Muscle layer of colon (tissue), 2 donors: ENCODE measurements at regions not wholly inside any gene's neighbourhood (a gene's known extent, or its start where the extent isn't known, plus 50 kb on each side); places are given as distances from the start of the nearest gene placed in this dataset.

Source experiments
- H3K27ac ChIP-seq: one replicate; pipeline ENCODE4 v1.7.0; 2013; ENCODE audit warnings: low read depth, mild to moderate bottlenecking, low read length, moderate library complexity
- H3K27me3 ChIP-seq, 2 donors: one replicate each; pipeline ENCODE4 v1.7.0; 2013; ENCODE audit warnings: low read length in 2 of 2, mild to moderate bottlenecking in 2 of 2; ENCODE audit not compliant: insufficient read depth in 2 of 2, control insufficient read depth in 1 of 2
- H3K36me3 ChIP-seq: one replicate; pipeline ENCODE4 v1.7.0; 2013; ENCODE audit warnings: mild to moderate bottlenecking, low read length; ENCODE audit not compliant: insufficient read depth
- H3K4me1 ChIP-seq: one replicate; pipeline ENCODE4 v1.7.0; 2013; ENCODE audit warnings: mild to moderate bottlenecking, low read length; ENCODE audit not compliant: insufficient read depth
- H3K4me3 ChIP-seq, 2 donors: one replicate each; pipeline ENCODE4 v1.7.0; 2013; ENCODE audit warnings: low read length in 2 of 2, low read depth in 1 of 2, mild to moderate bottlenecking in 1 of 2, moderate library complexity in 1 of 2
- H3K9ac ChIP-seq: one replicate; pipeline ENCODE4 v1.7.0; 2013; ENCODE audit warnings: low read length
- H3K9me3 ChIP-seq: one replicate; pipeline ENCODE4 v1.7.0; 2013; ENCODE audit warnings: mild to moderate bottlenecking, low read length
- donor health status: abdominal sarcoma.
- donor health status: Adenocarcinoma of cecum.

GRCh38 chr11:91906871-91907624, 317.6 kb upstream of the FAT3 start:
- no peaks in the 10 kb centered on the region for H3K27me3 ChIP-seq
- no peak overlapping the region for H3K27ac ChIP-seq
- H3K9ac ChIP-seq: no peak overlapping the region
- H3K4me3 ChIP-seq: no peak overlapping the region
- no peaks in the 10 kb centered on the region for H3K9me3 ChIP-seq
- no peaks in the 10 kb centered on the region for H3K4me1 ChIP-seq
- H3K36me3 ChIP-seq: no peaks in the 10 kb centered on the region

- no peaks in the 10 kb centered on the region for H3K4me1 ChIP-seq
- H3K9me3 ChIP-seq: no peaks in the 10 kb centered on the region
- H3K9ac ChIP-seq: no peak overlapping the region
- H3K27ac ChIP-seq: no peak overlapping the region
- H3K27me3 ChIP-seq: no peaks in the 10 kb centered on the region
- no peak overlapping the region for H3K4me3 ChIP-seq
- H3K36me3 ChIP-seq: no peaks in the 10 kb centered on the region
Observed at GRCh38 chr11:91904792-91905785, 319.5 kb upstream of the FAT3 start.

GRCh38 chr11:91902312-91902711, 322.3 kb upstream of the FAT3 start:
- Histone ChIP-seq H3K4me3 (no peak overlapping the region), H3K9ac (no peak overlapping the region), H3K36me3 (no peaks in the 10 kb centered on the region), H3K27me3 (no peaks in the 10 kb centered on the region), H3K9me3 (no peaks in the 10 kb centered on the region), H3K4me1 (no peaks in the 10 kb centered on the region), H3K27ac (no peak overlapping the region)

- Histone ChIP-seq H3K9me3 (no peaks in the 10 kb centered on the region), H3K4me3 (no peak overlapping the region), H3K36me3 (no peaks in the 10 kb centered on the region), H3K27ac (no peak overlapping the region), H3K27me3 (no peaks in the 10 kb centered on the region), H3K4me1 (no peaks in the 10 kb centered on the region), H3K9ac (no peak overlapping the region)
Observed at GRCh38 chr11:91880660-91881059, 344.0 kb upstream of the FAT3 start.

- Histone ChIP-seq H3K27ac (no peak overlapping the region), H3K27me3 (no peaks in the 10 kb centered on the region), H3K9me3 (no peaks in the 10 kb centered on the region), H3K36me3 (no peaks in the 10 kb centered on the region), H3K9ac (no peak overlapping the region), H3K4me1 (no peaks in the 10 kb centered on the region), H3K4me3 (no peak overlapping the region)
Observed at GRCh38 chr11:91876746-91877145, 347.9 kb upstream of the FAT3 start.

GRCh38 chr11:91872243-91872642, 352.4 kb upstream of the FAT3 start:
- no peaks in the 10 kb centered on the region for H3K9me3 ChIP-seq
- no peaks in the 10 kb centered on the region for H3K27me3 ChIP-seq
- peaks cover 9% of the 10 kb centered on the region for H3K4me1 ChIP-seq
- H3K4me3 ChIP-seq: no peak overlapping the region
- H3K9ac ChIP-seq: no peak overlapping the region
- no peak overlapping the region for H3K27ac ChIP-seq
- no peaks in the 10 kb centered on the region for H3K36me3 ChIP-seq

- H3K4me3 ChIP-seq: no peak overlapping the region
- H3K36me3 ChIP-seq: no peaks in the 10 kb centered on the region
- no peaks in the 10 kb centered on the region for H3K27me3 ChIP-seq
- peaks cover 9% of the 10 kb centered on the region for H3K4me1 ChIP-seq
- no peaks in the 10 kb centered on the region for H3K9me3 ChIP-seq
- no peak overlapping the region for H3K9ac ChIP-seq
- H3K27ac ChIP-seq: no peak overlapping the region
Observed at GRCh38 chr11:91871791-91872190, 352.8 kb upstream of the FAT3 start.

GRCh38 chr11:91871048-91871447, 353.6 kb upstream of the FAT3 start:
- Histone ChIP-seq H3K4me3 (no peak overlapping the region), H3K27ac (no peak overlapping the region), H3K9me3 (no peaks in the 10 kb centered on the region), H3K36me3 (no peaks in the 10 kb centered on the region), H3K4me1 (peaks cover 9% of the 10 kb centered on the region), H3K27me3 (no peaks in the 10 kb centered on the region), H3K9ac (no peak overlapping the region)

- H3K9ac ChIP-seq: no peak overlapping the region
- no peak overlapping the region for H3K4me3 ChIP-seq
- H3K9me3 ChIP-seq: no peaks in the 10 kb centered on the region
Observed at GRCh38 chr11:91869686-91870085, 354.9 kb upstream of the FAT3 start.

GRCh38 chr11:91866642-91867041, 358.0 kb upstream of the FAT3 start:
- no peak overlapping the region for H3K9ac ChIP-seq
- no peaks in the 10 kb centered on the region for H3K9me3 ChIP-seq
- H3K4me3 ChIP-seq: no peak overlapping the region
- no peaks in the 10 kb centered on the region for H3K36me3 ChIP-seq
- peaks cover 9% of the 10 kb centered on the region for H3K4me1 ChIP-seq
- no peaks in the 10 kb centered on the region for H3K27me3 ChIP-seq
- H3K27ac ChIP-seq: no peak overlapping the region

More at GRCh38 chr11:91869686-91870085, 354.9 kb upstream of the FAT3 start:
- Histone ChIP-seq H3K27me3 (no peaks in the 10 kb centered on the region), H3K36me3 (no peaks in the 10 kb centered on the region), H3K4me1 (peaks cover 9% of the 10 kb centered on the region), H3K27ac (no peak overlapping the region)

- Histone ChIP-seq H3K9ac (no peak overlapping the region), H3K9me3 (no peaks in the 10 kb centered on the region), H3K4me3 (no peak overlapping the region), H3K27ac (no peak overlapping the region), H3K27me3 (no peaks in the 10 kb centered on the region), H3K36me3 (no peaks in the 10 kb centered on the region), H3K4me1 (no peaks in the 10 kb centered on the region)
Observed at GRCh38 chr11:91860661-91861060, 364.0 kb upstream of the FAT3 start.
